GM18517 (cell line): ENCODE measurements at regions not wholly inside any gene's neighbourhood (a gene's known extent, or its start where the extent isn't known, plus 50 kb on each side); places are given as distances from the start of the nearest gene placed in this dataset.
"Not testable (repeated sequence)": the region's sequence is repeated elsewhere in the genome, so short reads cannot be mapped to it uniquely, and the experiment has no call there.

ENCODE experiments used
- ATAC-seq: cut with Tn5 transposase; IDR thresholded peaks from one replicate; pipeline ENCODE4 v1.9.1; 2021; ENCODE audit warnings: mild to moderate bottlenecking, moderate library complexity; ENCODE audit not compliant: unreplicated experiment

DNA sequence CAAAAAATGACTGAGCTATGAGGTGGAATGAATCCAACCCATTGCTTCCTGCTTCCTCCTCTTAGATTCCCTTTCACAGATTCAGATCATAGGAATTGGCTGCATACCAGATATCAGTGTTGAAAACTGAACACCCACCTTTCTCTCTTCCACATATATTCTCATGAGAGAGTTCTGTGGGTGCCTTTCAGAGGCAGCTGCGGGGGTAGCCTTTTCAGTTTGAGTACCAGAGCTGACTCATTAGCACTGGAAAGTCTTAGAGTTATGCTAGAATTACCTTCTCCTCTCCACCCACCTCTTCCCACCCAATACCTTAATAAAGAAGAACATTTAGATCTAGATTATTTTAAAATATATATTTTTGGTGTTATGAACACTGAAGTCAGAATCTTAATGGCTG is 495.4 kb upstream of the SEL1L start:
- no peak for ATAC-seq

DNA sequence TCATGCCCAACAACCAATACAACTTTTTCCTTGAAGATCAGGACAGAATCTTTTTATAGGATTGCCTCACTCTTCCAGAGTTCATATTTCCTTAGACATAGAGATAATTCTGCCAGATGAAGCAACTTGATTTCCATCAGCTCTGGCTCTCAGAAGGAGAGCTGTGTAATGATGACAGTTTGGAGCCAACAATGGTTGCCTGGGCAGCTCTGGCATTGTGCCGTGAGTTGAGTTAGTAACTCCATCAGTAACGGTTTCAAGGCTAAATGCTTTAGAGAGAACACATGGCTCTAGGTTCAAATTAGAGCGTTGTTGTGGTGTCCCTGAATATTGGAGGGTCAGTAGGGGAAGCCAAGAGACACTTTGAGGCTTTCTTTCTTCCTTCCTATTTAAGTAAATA is 501.7 kb upstream of the SEL1L start:
- no peak for ATAC-seq

DNA sequence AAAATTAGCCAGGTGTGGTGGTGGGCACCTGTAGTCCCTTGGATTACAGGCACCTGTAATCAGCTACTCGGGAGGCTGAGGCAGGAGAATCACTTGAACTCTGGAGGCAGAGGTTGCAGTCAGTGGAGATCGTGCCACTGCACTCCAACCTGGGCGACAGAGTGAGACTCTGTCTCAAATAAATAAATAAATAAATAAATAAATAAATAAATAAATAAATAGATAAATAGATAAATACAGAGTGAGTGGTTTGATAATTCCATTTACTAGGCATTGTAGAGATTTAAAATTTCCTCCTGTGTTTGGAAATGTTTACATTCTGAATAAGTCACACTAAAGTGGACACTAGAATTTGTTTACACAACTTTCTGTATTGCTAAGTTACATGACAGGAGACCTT is 504.4 kb upstream of the SEL1L start:
- ATAC-seq, result not testable (repeated sequence)

DNA sequence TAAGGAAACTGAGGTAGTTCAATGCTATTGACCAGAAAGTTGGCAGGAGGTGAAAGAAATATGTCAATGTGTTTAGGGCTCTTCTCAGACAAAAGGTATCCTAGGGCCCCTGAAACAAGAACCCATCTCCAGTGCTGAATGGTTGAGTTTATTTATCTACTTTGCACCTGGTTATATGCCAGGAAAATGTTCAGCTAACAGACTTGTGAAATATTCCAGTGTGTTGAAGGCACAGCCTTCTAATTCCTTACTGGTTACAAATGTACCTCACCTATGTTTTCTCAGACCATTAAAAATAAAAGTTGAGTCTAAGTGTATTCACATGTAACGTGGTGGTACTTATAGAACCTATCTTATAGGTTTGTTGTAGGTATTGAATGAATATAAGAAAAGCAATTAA is 511.7 kb upstream of the SEL1L start:
- no peak for ATAC-seq

DNA sequence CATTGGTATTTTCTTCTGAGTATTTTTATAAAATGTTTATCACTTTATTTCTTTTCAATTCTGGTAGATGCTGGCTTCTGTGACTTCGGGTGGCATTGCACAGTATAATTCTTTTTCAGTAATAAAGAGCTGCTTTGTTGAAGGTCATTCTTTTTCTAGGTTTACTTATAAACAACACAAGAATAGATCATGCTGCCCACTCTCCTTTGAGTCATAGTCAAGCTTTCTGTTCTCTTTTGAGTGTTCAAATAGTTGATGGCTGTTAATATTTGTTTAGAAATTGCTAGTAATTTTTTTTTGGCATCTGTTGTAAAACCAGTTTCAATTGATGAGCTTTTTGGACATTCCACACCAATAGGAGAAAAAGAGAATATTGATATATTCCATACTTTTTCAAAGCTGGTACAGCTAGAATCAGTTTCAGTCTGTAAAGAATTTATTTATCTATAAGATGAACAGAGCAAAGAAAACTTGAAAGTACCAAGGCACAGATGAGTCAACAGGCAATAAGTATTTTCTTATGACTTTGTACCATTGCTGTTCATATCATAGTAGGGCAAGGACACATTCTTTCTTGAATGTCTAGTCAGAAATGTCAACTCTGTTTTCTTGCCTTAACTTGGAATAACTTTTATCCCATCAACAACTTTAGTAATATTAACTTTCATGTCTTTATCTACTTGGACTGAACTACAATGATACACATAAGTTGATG is 513.0 kb upstream of the SEL1L start:
- ATAC-seq, result peak; percentile 55

DNA sequence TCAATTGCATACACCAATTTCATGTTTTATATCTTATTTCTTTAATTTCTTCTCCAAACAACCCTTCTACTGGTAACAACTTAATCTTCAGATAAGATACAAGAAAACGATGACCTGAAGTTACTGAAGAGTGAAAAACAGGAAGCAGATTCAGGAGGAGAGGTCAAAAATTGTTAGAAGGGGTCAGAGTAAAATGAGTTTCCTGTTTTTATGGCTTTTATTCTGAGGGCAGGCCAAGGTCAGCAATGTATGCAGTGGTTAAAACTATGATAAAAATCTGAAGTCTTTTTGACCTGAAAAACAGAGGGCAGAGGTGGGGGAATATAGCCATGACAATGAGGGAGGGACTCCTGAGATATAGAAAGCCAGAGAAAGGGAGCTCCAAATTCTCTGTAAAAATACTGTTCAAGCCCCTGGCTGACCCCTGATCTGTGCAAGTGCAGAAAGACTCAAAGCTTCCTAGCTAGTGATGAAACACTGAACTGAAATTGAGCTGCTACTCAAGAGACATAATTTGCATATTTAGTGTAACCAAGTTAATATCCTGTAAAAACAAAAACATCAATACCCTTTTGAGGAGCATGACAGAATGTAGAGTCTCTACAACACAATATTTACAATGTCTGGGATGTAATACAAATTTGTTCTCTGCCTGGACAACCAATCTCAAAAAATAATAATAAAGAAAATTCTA is 514.3 kb upstream of the SEL1L start:
- ATAC-seq, result peak; percentile 54

DNA sequence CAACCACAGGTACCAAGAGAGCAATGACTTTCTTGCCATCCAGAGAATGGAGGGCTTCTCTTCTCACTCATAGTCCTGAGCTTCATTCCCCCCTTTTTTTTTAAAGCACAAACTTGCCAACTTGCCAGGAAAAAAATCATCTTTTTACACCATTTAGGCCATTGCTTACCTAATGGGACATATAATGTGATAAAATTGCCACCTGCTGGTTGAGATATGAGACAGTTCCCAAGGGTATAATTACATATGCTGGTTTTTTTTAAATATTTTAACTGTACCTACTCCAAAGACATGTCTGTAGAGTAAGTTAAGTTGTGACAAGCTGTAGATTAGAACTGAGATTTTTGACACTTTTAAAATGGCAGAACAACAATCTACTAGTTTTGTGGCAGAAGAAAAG is 519.1 kb upstream of the SEL1L start:
- ATAC-seq, result no peak

DNA sequence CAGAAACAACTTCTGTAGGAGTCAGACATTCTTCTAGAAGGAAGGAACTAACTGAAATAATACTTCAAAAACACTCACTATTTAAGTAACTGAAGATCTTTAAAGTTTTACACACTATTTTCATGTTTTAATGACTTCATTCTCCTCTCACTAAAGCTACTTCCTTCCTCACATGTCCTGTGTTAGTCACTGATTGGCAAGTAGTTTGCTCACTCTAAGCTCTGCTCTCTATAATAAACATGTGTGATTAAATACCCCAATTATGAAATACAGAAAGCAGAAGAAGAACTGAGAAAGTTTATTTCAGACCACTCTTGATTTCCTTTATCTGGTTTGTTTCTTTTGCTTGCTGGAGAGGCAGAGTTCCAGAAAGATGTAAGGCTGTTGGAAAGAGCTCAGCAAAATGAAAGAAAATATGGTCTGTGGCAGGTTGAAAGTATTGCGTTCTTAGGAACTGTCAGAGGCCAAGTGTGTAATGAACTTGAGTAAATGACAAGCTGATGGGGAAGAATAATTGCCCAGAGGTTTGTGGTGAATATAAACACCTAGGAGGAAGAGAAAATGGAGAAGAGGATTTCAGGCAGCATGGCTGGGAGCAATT is 522.0 kb upstream of the SEL1L start:
- ATAC-seq, result no peak

DNA sequence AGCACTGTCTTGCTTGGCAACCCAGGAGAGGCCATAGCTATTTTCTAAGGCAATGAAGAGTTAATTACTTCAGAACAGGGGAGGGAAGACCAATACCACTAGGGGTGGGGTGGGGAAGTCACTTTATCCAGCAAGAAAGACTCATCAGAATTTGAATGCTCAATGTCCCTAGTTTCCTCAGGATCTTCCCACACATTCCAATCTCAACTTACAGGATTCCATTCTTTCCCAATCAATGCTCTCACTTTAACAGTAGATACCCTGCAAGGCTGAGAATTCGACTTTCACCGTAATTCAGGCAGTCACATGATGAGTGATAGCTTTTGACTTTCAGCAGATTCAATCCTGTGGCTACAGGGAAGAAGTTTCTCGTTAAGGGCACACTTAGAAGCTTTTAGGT is 526.6 kb upstream of the SEL1L start:
- ATAC-seq, result no peak

DNA sequence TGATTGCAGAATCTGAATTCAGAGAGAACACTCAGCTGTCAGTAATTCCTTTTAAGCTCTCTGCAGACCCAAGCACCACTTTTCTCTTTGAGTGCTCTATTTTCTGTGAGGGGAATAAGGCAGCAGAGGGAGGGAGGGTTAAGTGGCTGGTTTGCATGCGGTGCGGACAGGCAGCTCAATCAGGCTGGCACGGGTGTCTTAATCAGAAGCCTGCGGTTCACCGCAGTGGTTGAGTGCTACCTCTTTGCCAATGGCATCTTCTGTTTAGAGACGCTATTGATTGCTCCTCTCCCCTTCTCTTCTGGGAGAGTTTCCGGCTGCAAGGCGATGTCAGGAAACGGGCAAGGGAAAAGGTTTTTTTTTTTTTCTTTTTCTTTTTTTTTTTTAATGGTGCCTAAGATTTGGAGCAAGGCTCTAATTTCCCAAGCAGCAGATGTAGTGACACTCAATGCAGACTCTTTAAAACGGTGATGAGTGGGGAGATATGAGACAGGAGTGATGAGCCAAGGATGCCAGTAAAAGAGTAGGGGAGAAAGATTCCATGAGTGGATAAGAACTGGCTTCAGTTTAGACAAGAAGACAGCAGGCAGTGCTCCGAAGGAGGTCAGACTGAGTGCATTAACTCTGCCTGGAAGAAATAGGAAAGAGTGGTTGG is 533.7 kb upstream of the SEL1L start:
- no peak for ATAC-seq

DNA sequence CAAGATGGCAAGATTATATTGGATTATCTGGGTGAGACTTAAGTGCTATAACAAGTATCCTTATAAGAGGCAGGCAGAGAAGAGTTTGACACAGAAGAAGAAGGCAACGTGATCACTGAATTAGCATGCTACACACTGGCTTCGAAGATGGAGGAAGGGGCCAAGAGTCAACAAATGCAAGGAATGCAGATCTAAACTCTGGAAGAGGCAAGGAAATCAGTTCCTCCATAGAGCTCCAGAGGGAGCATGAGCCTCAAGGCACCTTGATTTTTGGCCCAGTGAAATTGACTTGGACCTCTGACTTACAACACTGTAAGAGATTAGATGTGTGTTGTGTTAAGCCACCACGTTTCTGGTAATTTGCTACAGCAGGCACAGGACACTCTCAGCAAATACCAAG is 536.4 kb upstream of the SEL1L start:
- ATAC-seq, result no peak

DNA sequence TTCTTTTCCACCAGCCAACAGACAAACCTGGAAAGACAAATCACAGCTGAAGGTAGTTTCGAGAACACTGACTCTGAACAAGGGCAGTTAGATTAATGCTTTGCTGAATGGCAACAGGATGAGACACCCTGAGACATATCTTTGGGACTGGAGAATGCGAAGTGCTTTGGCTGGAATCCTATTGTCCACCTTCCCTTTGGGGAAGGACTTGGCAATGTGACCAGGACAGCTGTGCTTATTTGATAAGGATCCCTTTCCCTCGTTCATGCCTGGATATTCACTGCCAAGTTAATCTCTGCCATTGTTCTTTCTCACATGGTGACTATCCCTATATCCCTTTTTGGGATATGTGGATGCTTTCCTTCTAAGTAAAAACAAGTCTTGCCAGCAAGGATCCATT is 537.1 kb upstream of the SEL1L start:
- no peak for ATAC-seq

DNA sequence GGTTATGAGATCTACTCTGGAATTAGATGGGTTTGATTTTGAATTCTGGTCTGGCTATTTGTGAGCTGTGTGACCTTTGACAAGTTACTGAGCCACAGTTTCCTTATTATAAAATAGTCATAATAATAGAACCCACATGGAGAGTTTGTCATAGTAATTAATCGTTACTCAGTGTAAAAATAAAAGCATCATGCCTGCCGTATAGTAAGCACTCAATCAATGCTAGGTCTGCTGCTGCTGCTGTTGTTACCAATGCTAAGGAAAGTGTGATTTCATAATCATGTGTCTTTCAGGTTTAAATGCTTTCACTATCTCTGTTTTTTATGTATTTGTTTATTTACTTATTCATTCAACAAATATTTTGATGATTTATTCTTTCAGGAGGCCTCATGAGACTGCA is 539.9 kb upstream of the SEL1L start:
- no peak for ATAC-seq

DNA sequence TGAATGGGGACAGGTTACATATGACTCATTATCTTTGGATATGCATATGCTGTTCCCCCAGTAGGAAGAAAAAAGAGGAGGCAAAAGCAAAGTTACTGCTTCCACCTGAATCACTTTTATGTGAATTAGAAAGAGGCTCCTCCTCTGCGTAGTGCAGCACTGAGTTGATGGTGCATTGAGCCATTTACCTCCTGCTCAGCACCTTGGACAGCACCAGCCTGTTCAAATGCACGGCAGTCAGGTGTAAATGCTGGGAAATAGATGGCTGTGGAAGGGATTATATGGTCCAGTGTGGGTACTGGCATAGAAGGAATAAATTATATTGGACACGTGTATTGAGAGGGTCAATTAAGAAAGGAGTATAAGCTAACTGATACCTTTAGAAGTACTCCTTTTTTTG is 541.9 kb upstream of the SEL1L start:
- no peak for ATAC-seq

DNA sequence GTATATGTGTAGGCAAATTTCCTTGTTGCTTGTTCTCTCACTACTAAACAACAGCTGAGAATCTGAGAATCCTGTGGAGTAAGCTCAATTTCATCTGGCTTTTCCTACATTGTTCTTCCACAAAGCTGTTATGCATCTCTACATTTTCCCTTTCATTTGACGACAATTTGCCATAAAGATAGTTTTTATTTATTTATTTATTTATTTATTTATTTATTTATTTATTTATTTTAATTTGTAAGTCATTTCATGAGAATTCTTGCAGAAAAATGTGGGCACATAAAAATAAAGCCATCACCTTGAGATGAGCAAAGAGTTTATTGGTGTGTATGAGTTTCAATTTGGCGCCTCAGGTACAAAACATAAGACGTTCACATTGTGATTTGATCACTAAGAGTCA is 545.9 kb upstream of the SEL1L start:
- ATAC-seq, result no peak

DNA sequence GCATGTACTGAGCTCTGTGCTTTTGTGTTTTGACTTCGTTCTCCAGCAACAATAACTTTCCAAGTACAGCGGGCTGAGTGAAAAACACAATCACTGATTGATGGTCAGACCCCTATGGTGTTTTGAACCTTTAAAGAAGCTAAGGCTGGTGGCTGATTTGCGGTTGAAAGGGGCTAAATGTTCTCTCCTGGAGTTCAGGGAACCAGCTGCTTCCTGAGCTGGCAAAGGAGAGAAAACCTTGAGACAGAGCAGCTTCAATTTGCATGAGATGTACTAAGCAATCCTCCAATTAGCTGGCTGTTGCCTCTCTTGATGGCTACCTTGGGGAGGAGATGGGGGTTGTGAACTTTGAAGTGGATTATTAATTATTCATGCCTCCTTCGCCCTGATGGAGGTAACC is 546.7 kb upstream of the SEL1L start:
- no peak for ATAC-seq

DNA sequence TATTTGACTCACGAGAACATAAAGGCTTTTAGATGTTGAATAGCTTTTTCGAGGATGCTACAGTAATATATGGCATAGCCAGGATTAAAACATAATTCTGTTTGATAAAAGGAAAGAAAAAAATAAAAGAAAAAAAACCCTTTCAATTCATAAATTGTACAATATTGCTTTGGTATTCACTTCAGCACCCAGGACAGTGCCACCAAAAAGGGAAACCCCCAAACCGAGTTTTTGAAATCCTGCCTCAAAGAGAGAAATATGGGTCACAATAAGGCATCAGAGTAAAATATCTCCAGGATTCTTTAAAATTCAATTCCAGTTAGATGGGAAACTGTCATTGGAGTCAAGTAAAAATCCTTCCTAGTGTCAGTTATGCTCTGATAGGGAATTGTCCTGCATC is 551.2 kb upstream of the SEL1L start:
- ATAC-seq, result no peak

DNA sequence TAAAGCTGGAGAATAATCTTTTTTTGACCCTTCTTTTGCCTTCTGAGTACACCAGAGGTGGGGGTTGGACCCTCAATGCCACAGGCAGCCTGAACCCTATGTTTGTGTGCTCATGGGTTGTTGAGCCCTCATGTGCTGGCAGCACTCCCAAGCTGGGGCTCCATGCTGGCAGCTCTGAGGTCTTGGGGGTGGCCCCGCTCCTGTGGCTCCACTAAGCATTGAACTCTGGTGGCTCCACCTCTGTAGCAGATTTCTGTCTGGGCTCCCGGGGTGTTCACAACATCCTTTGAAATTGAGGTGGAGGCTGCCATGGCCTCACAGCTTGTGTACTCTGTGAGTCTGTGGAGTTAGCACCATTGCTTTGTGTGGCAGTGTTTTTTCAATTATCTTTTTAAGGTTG is 557.4 kb upstream of the SEL1L start:
- ATAC-seq, result no peak

DNA sequence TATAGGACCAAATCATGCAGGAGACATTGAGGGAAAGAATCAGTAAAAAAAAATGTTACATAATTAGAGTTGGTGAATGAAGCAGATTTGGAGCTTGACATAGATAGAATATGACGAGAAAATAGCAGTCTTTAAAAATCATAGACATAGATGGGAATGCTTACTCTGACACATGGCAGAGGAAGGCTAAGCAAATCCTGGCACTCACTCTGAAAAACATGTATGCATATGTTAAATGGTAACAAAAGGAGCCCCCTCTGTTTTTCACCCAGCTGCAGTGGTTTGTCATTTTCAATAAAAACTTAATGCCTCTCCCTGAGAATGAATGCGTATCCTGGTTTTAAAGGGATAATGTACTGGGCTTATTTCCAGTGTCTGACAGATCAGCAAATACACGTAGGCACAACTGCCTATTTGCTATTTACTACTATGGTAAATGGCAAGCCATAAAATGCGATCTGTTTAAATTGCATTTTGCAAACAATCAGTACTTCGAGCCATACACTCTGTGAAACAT is 561.2 kb upstream of the SEL1L start:
- ATAC-seq, result no peak

DNA sequence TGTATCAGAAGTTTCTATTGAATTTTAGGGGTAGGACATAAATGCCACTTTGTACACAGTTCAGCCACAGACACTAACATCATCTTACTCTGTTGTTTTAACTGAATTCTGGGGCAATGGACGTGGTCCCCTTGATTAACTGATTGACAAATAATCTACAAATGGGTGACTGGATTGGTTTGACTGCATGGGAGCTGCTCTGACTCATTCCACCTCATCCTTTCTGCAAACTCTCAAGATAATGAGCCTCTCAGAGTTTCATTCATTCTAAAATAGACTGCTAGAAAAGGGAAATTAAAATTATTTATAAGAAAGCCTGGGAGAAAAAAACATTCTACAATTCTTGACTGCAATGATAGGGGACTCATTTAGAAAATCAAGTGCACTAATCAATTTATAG is 570.4 kb upstream of the SEL1L start:
- ATAC-seq, result no peak

DNA sequence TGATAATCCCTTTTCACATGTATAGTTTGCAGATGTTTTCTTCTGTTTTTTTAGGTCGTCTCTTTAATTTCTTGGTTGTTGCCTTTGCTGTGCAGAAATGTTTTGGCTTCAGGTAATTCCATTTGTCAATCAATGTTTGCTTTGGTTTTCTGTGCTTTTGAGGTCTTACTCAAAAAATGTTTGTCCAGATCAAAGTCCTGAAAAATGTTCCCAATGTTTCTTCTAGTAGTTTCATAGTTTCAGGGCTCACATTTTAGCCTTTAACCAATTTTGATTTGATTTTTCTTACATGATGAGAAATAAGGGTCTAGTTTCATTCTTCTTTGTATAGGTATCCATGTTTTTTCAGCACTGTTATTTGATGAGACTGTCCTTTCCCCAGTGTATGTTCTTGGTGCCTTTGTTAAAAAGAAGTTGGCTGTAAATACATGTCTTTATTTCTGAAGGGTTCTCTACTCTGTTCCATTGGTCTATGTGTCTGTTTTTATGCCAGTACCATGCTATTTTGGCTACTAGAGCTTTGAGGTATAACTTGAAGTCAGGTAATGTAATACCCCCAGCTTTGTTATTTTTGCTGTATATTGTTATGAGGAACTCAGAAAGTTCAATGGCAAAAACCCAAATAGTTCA is 578.7 kb upstream of the SEL1L start:
- no peak for ATAC-seq
